Naive thymus-derived CD4-positive, alpha-beta T cell (primary cell): ENCODE measurements at regions not wholly inside any gene's neighbourhood (a gene's known extent, or its start where the extent isn't known, plus 50 kb on each side); places are given as distances from the start of the nearest gene placed in this dataset.

Source experiments
- ATAC-seq: fragments of 150-1000 bp; cut with Tn5 transposase; 2 replicates; pipeline ENCODE4 v1.10.0; 2021; ENCODE audit warnings: mild to moderate bottlenecking, moderate library complexity
- CTCF ChIA-PET: fragments of 350-600 bp; sonication (Branson Sonifier 250); formaldehyde crosslinking; loops from one replicate; lab custom pipeline; 2021; ENCODE audit warnings: antibody characterized with exemption; lab: Charles Lee
- POLR2A ChIA-PET: fragments of 350-600 bp; sonication (Branson Sonifier 250); formaldehyde crosslinking; loops from one replicate; lab custom pipeline; 2021; ENCODE audit warnings: antibody characterized with exemption, inconsistent platforms; lab: Charles Lee
- DNase-seq, 9 donors: peaks; one replicate each; pipeline versions ENCODE4 v3.0.0 to v3.0.0-alpha.2; 2020 to 2022; ENCODE audit warnings: mixed read lengths in 1 of 9
- H3K27ac ChIP-seq: one replicate; pipeline ENCODE4 v1.7.0; 2013; ENCODE audit warnings: mild to moderate bottlenecking, low read depth, low read length, moderate library complexity
- H3K27me3 ChIP-seq, 2 donors: one replicate each; pipeline ENCODE4 v1.7.0; 2013; ENCODE audit warnings: low read length in 2 of 2, mild to moderate bottlenecking in 2 of 2, moderate library complexity in 2 of 2; ENCODE audit not compliant: control insufficient read depth in 2 of 2, insufficient read depth in 2 of 2
- H3K36me3 ChIP-seq, 3 experiments: 1 replicate in 2 of 3; 2 replicates in 1 of 3; pipeline ENCODE4 v1.7.0; 2013; ENCODE audit warnings: low read length in 3 of 3, mild to moderate bottlenecking in 3 of 3, moderate library complexity in 1 of 3; ENCODE audit not compliant: insufficient read depth in 3 of 3, control insufficient read depth in 2 of 3
- H3K4me1 ChIP-seq, 2 donors: one replicate each; pipeline ENCODE4 v1.7.0; 2013; ENCODE audit warnings: low read length in 2 of 2, mild to moderate bottlenecking in 2 of 2, moderate library complexity in 1 of 2; ENCODE audit not compliant: control insufficient read depth in 2 of 2, insufficient read depth in 2 of 2
- H3K4me3 ChIP-seq: 2 replicates; pipeline ENCODE4 v1.7.0; 2013; ENCODE audit warnings: mild to moderate bottlenecking, low read length
- H3K9me3 ChIP-seq, 3 experiments: 1 replicate in 2 of 3; 2 replicates in 1 of 3; pipeline ENCODE4 v1.7.0; 2013; ENCODE audit warnings: low read length in 3 of 3; ENCODE audit not compliant: control insufficient read depth in 2 of 3
- H3K27ac Mint-ChIP-seq, 9 donors: one replicate each; pipeline ENCODE4 v1.8.0; 2020 to 2022; ENCODE audit warnings: mixed read lengths in 9 of 9, mild to moderate bottlenecking in 8 of 9, moderate library complexity in 5 of 9, inconsistent platforms in 2 of 9
- H3K27me3 Mint-ChIP-seq, 5 donors: one replicate each; pipeline ENCODE4 v1.8.0; 2021 to 2022; ENCODE audit warnings: mixed read lengths in 5 of 5, mild to moderate bottlenecking in 1 of 5
- H3K36me3 Mint-ChIP-seq, 5 donors: one replicate each; pipeline ENCODE4 v1.8.0; 2020 to 2022; ENCODE audit warnings: mixed read lengths in 5 of 5, mild to moderate bottlenecking in 3 of 5, inconsistent platforms in 1 of 5
- H3K4me1 Mint-ChIP-seq, 7 donors: one replicate each; pipeline ENCODE4 v1.8.0; 2020 to 2022; ENCODE audit warnings: mixed read lengths in 7 of 7, mild to moderate bottlenecking in 3 of 7, inconsistent platforms in 1 of 7
- H3K4me3 Mint-ChIP-seq, 10 donors: one replicate each; pipeline ENCODE4 v1.8.0; 2020 to 2022; ENCODE audit warnings: mild to moderate bottlenecking in 10 of 10, mixed read lengths in 10 of 10, moderate library complexity in 6 of 10, inconsistent platforms in 2 of 10
- H3K9me3 Mint-ChIP-seq, 11 donors: one replicate each; pipeline ENCODE4 v1.8.0; 2020 to 2022; ENCODE audit warnings: mixed read lengths in 11 of 11, mild to moderate bottlenecking in 4 of 11, inconsistent platforms in 1 of 11, moderate library complexity in 1 of 11
- intact Hi-C, 2 donors: fragments of 100-400 bp; cut with micrococcal nuclease; formaldehyde crosslinking; loops; one replicate each; pipeline ENCODE4 v1.15.1; 2023

DNA sequence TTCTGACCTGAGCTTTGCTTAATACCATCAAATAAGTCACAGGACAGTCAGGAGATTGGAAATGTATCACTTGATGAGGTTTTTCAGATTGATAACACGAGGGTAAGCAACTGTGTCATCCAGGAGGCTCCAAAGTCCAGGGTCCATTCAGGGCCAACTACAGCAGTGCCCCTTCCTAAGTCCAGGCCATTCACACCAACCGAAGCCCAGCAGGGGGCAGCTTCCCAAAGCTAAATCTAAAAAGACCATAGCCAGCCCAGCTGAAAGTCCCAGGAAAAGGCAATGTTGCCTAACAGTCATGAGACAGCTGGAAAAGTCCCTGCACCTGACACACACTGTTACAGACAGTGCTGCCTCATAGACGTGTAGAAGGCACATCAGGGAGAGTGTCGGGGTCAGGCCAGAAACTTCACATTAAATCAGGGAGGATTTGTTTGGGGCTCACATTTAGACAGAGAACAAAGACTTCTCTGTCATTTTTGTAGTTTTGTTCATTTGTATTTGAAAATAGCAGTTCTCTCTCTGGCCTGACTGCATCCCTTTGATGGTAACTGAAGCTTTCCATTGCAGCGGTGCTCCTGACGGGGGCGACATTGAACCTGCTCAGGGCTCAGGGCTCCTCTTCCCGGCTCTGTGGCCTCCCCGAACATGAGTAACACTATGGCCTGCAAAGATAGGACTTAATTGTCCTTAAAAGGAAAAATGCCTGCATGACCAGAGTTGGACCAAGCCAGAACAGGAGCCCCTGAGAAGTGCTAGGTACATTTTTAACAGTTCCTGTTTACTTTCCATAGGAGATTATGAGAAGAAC, 200.4 kb downstream of the NRIP1 start:
- ChIA-PET POLR2A (no interaction called here), CTCF (interaction anchor here (0.7 to 1.1 kb wide), 5 partner anchors 23 to 616 kb away, joined by 3 to 5 read pairs (median 4); no protein-coding TSS in a partner anchor)
- intact Hi-C loops, result loop anchor here (1.0 to 5.0 kb wide), 7 partner anchors 198 to 728 kb away; no protein-coding TSS in a partner anchor
- DNase-seq (peak in 7 of 9 donors; percentile 13 to 31 (median 24)), ATAC-seq (peak; percentile 72)
- Histone ChIP-seq H3K4me3 (no peak overlapping the region), H3K4me1 (no peaks in the 10 kb centered on the region), H3K36me3 (no peaks in the 10 kb centered on the region), H3K9me3 (no peaks in the 10 kb centered on the region), H3K27me3 (no peaks in the 10 kb centered on the region), H3K27ac (no peak overlapping the region)
- peaks cover 0 to 6% (median 0%) of the 10 kb centered on the region in 5 donors for H3K36me3 Mint-ChIP-seq
- no peak overlapping the region for H3K4me3 Mint-ChIP-seq
- no peaks in the 10 kb centered on the region for H3K9me3 Mint-ChIP-seq
- no peak overlapping the region for H3K27ac Mint-ChIP-seq
- H3K27me3 Mint-ChIP-seq, result peaks cover 0 to 5% (median 0%) of the 10 kb centered on the region in 5 donors
- peaks cover 0 to 12% (median 3%) of the 10 kb centered on the region in 7 donors for H3K4me1 Mint-ChIP-seq

GRCh38 chr21:14863745-14864210, 201.0 kb downstream of the NRIP1 start:
- ATAC-seq, result peak; percentile 64
- Histone ChIP-seq H3K27ac (no peak overlapping the region), H3K4me1 (no peaks in the 10 kb centered on the region), H3K27me3 (no peaks in the 10 kb centered on the region), H3K9me3 (no peaks in the 10 kb centered on the region), H3K4me3 (no peak overlapping the region), H3K36me3 (no peaks in the 10 kb centered on the region)
- H3K27me3 Mint-ChIP-seq, result no peaks in the 10 kb centered on the region
- H3K4me3 Mint-ChIP-seq, result no peak overlapping the region
- DNase-seq, result no peak
- peak overlapping the region in 1 of 9 donors; percentile 26 for H3K27ac Mint-ChIP-seq
- intact Hi-C loops, result loop anchor here (1.0 to 5.0 kb wide), 7 partner anchors 199 to 729 kb away; no protein-coding TSS in a partner anchor
- POLR2A ChIA-PET, result no interaction called here
- H3K36me3 Mint-ChIP-seq, result peaks cover 0 to 6% (median 0%) of the 10 kb centered on the region in 5 donors
- CTCF ChIA-PET, result interaction anchor here (0.6 to 1.1 kb wide), 6 partner anchors 23 to 617 kb away, joined by 3 to 5 read pairs (median 4); no protein-coding TSS in a partner anchor
- H3K9me3 Mint-ChIP-seq, result no peaks in the 10 kb centered on the region
- H3K4me1 Mint-ChIP-seq, result peaks cover 0 to 8% (median 2%) of the 10 kb centered on the region in 7 donors

- H3K4me3 Mint-ChIP-seq, result no peak overlapping the region
- intact Hi-C loops, result loop anchor here (1.0 to 5.0 kb wide), 3 partner anchors 460 to 606 kb away; no protein-coding TSS in a partner anchor
- ChIA-PET POLR2A (no interaction called here), CTCF (interaction anchor here (0.6 to 1.0 kb wide), 2 partner anchors 151 to 616 kb away, joined by 3 to 4 read pairs; no protein-coding TSS in a partner anchor)
- peaks cover 0 to 3% (median 0%) of the 10 kb centered on the region in 11 donors for H3K9me3 Mint-ChIP-seq
- DNase-seq (peak in 1 of 9 donors; percentile 12), ATAC-seq (no peak)
- H3K27ac Mint-ChIP-seq, result no peak overlapping the region
- H3K36me3 ChIP-seq, result no peaks in the 10 kb centered on the region
- H3K9me3 ChIP-seq, result no peaks in the 10 kb centered on the region
- peaks cover 0 to 6% (median 0%) of the 10 kb centered on the region in 5 donors for H3K36me3 Mint-ChIP-seq
- H3K27ac ChIP-seq, result no peak overlapping the region
- H3K4me3 ChIP-seq, result no peak overlapping the region
- H3K27me3 ChIP-seq, result no peaks in the 10 kb centered on the region
- peaks cover 0 to 2% (median 0%) of the 10 kb centered on the region in 7 donors for H3K4me1 Mint-ChIP-seq
- no peaks in the 10 kb centered on the region for H3K27me3 Mint-ChIP-seq
- H3K4me1 ChIP-seq, result no peaks in the 10 kb centered on the region
Measured at GRCh38 chr21:14862794-14863720, 201.7 kb downstream of the NRIP1 start.

- Histone ChIP-seq H3K27ac (no peak overlapping the region), H3K4me3 (no peak overlapping the region), H3K9me3 (no peaks in the 10 kb centered on the region), H3K4me1 (no peaks in the 10 kb centered on the region), H3K27me3 (no peaks in the 10 kb centered on the region), H3K36me3 (no peaks in the 10 kb centered on the region)
- Mint-ChIP-seq H3K4me3 (no peak overlapping the region), H3K27me3 (peaks cover 0 to 4% (median 0%) of the 10 kb centered on the region in 5 donors), H3K4me1 (peaks cover 0 to 2% (median 0%) of the 10 kb centered on the region in 7 donors), H3K36me3 (peaks cover 0 to 9% (median 2%) of the 10 kb centered on the region in 5 donors), H3K27ac (no peak overlapping the region), H3K9me3 (peaks cover 0 to 11% (median 2%) of the 10 kb centered on the region in 11 donors)
- intact Hi-C loops, result no loop called here
- no peak for DNase-seq
- POLR2A ChIA-PET, result no interaction called here
- ATAC-seq, result peak; percentile 74
- CTCF ChIA-PET, result no interaction called here
Measured at GRCh38 chr21:14858311-14858710, 206.5 kb downstream of the NRIP1 start.

DNA sequence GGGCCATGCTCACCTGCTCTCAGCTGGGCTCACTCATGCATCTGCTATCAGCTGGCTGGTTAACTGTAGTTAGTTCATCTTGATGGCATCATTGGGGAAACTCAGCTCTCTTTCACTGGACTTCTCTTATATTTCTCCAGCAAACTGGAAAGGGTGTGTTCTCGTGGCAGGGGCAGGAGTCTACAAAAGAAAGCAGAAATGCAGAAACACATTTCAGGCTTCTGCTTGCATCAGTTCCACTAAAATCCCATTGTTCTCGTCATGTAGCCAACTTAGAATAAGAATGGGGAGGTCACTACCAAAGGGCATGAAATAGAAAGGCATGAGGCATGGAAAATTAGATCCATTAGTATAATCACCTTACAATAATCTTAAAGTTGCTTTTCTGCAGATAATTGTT, 207.3 kb downstream of the NRIP1 start:
- Histone ChIP-seq H3K4me1 (no peaks in the 10 kb centered on the region), H3K9me3 (no peaks in the 10 kb centered on the region), H3K4me3 (no peak overlapping the region), H3K36me3 (no peaks in the 10 kb centered on the region), H3K27ac (no peak overlapping the region), H3K27me3 (no peaks in the 10 kb centered on the region)
- peaks cover 0 to 10% (median 3%) of the 10 kb centered on the region in 5 donors for H3K36me3 Mint-ChIP-seq
- ChIA-PET POLR2A (interaction anchor here (0.6 kb wide), 1 partner anchor 635 kb away, joined by 4 read pairs; no protein-coding TSS in a partner anchor), CTCF (no interaction called here)
- H3K4me3 Mint-ChIP-seq, result no peak overlapping the region
- no peak overlapping the region for H3K27ac Mint-ChIP-seq
- intact Hi-C loops, result no loop called here
- peaks cover 0 to 1% (median 0%) of the 10 kb centered on the region in 7 donors for H3K4me1 Mint-ChIP-seq
- peaks cover 0 to 4% (median 0%) of the 10 kb centered on the region in 5 donors for H3K27me3 Mint-ChIP-seq
- ATAC-seq (no peak), DNase-seq (no peak)
- H3K9me3 Mint-ChIP-seq, result peaks cover 0 to 12% (median 2%) of the 10 kb centered on the region in 11 donors

GRCh38 chr21:14850394-14850793, 214.4 kb downstream of the NRIP1 start:
- CTCF ChIA-PET, result no interaction called here
- Histone ChIP-seq H3K4me1 (no peaks in the 10 kb centered on the region), H3K4me3 (no peak overlapping the region), H3K9me3 (no peaks in the 10 kb centered on the region), H3K36me3 (no peaks in the 10 kb centered on the region), H3K27ac (no peak overlapping the region), H3K27me3 (no peaks in the 10 kb centered on the region)
- H3K27ac Mint-ChIP-seq, result no peak overlapping the region
- H3K4me1 Mint-ChIP-seq, result no peaks in the 10 kb centered on the region
- ATAC-seq (no peak), DNase-seq (no peak)
- peaks cover 0 to 20% (median 8%) of the 10 kb centered on the region in 11 donors for H3K9me3 Mint-ChIP-seq
- intact Hi-C loops, result no loop called here
- POLR2A ChIA-PET, result no interaction called here
- peaks cover 2 to 9% (median 6%) of the 10 kb centered on the region in 5 donors for H3K36me3 Mint-ChIP-seq
- H3K4me3 Mint-ChIP-seq, result no peak overlapping the region
- peaks cover 0 to 3% (median 0%) of the 10 kb centered on the region in 5 donors for H3K27me3 Mint-ChIP-seq
